ENCODE measurements at regions not wholly inside any gene's neighbourhood (a gene's known extent, or its start where the extent isn't known, plus 50 kb on each side); places are given as distances from the start of the nearest gene placed in this dataset.

DNA sequence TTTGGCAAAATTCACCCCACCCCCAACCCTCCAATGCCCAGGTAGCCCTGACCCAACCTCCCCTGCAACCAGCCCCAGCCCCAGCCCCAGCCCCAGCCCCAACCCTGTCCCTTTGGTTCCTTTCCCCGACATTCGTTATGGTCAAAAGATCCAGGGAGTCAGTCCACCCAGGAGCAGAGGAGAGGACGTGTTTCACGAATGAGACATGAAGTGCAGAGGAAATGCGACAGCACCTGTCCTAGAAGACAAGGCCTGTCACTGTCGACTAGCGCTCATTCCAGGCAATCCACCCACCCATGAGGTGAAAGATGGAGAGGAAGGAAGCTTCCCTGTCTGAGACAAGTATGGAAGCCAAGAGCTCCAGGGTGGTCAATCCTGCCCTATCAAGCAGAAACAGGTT is 485.0 kb downstream of the SPATA31A7 start:
- no peaks in the 10 kb centered on the region for H3K79me2 ChIP-seq (replicated peaks; ENCODE audit: insufficient read depth)
- no peaks in the 10 kb centered on the region for H3F3A ChIP-seq (replicated peaks; ENCODE audit: low read depth)
- Mint-ChIP-seq H3K36me3 (ENCODE audit: low read depth) (peaks cover 34% of the 10 kb centered on the region), H3K9me3 (peaks cover 88% of the 10 kb centered on the region), H3K27me3 (ENCODE audit: insufficient read depth, low read depth, poor library complexity) (peaks cover 5% of the 10 kb centered on the region), H3K4me1 (no peaks in the 10 kb centered on the region), H3K27ac (no peak overlapping the region), H3K4me3 (no peak overlapping the region)
- no peak overlapping the region for H3K4me3 ChIP-seq
- DNase-seq (ENCODE audit: low spot score): no peak
- no peak overlapping the region for H3K4me2 ChIP-seq
- H3K4me1 ChIP-seq (ENCODE audit: insufficient read depth): no peaks in the 10 kb centered on the region
- H3K27me3 ChIP-seq (ENCODE audit: insufficient read depth): no peaks in the 10 kb centered on the region
- no peak for ATAC-seq
- no peaks in the 10 kb centered on the region for H3K9me2 ChIP-seq (ENCODE audit: insufficient read depth)
- TF ChIP-seq ZNF114 (CRISPR knock-in tag; IDR thresholded peaks at IDR 0.05): no peak
- TF ChIP-seq ZNF331 (CRISPR knock-in tag; IDR thresholded peaks at IDR 0.05; ENCODE audit: low read depth): no peak
- no peak for TF ChIP-seq EZH2phosphoT487 (IDR thresholded peaks at IDR 0.05; ENCODE audit: unreplicated experiment)
- TF ChIP-seq CREB1 (CRISPR knock-in tag; IDR thresholded peaks at IDR 0.05; ENCODE audit: low read depth): no peak
- no peak for TF ChIP-seq JUNB (IDR thresholded peaks at IDR 0.05; ENCODE audit: unreplicated experiment)
- no peak for TF ChIP-seq NANOG (IDR thresholded peaks at IDR 0.05; ENCODE audit: borderline replicate concordance)
- TF ChIP-seq, protein P1, sequence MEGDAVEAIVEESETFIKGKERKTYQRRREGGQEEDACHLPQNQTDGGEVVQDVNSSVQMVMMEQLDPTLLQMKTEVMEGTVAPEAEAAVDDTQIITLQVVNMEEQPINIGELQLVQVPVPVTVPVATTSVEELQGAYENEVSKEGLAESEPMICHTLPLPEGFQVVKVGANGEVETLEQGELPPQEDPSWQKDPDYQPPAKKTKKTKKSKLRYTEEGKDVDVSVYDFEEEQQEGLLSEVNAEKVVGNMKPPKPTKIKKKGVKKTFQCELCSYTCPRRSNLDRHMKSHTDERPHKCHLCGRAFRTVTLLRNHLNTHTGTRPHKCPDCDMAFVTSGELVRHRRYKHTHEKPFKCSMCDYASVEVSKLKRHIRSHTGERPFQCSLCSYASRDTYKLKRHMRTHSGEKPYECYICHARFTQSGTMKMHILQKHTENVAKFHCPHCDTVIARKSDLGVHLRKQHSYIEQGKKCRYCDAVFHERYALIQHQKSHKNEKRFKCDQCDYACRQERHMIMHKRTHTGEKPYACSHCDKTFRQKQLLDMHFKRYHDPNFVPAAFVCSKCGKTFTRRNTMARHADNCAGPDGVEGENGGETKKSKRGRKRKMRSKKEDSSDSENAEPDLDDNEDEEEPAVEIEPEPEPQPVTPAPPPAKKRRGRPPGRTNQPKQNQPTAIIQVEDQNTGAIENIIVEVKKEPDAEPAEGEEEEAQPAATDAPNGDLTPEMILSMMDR (conservative IDR thresholded peaks at IDR 0.05; ENCODE audit: low read depth in 2 of 2): no peak
- TF ChIP-seq, protein P2, sequence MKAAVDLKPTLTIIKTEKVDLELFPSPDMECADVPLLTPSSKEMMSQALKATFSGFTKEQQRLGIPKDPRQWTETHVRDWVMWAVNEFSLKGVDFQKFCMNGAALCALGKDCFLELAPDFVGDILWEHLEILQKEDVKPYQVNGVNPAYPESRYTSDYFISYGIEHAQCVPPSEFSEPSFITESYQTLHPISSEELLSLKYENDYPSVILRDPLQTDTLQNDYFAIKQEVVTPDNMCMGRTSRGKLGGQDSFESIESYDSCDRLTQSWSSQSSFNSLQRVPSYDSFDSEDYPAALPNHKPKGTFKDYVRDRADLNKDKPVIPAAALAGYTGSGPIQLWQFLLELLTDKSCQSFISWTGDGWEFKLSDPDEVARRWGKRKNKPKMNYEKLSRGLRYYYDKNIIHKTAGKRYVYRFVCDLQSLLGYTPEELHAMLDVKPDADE (IDR thresholded peaks at IDR 0.05): no peak
- TF ChIP-seq POLR2AphosphoS5 (IDR thresholded peaks at IDR 0.05; ENCODE audit: low read depth): no peak
- no peak for TF ChIP-seq ZNF462 (CRISPR knock-in tag; IDR thresholded peaks at IDR 0.05)
- no peak for TF ChIP-seq REST (IDR thresholded peaks at IDR 0.05; ENCODE audit: unreplicated experiment)
- no peak for TF ChIP-seq EZH2 (IDR thresholded peaks at IDR 0.05; ENCODE audit: low read depth, unreplicated experiment)
- TF ChIP-seq STAT1 (IDR thresholded peaks at IDR 0.05; ENCODE audit: unreplicated experiment): no peak
- peaks cover 7% of the 10 kb centered on the region; the same call in 1 of the 2 replicates for H3K36me3 ChIP-seq (ENCODE audit: insufficient read depth)
- H4K20me1 ChIP-seq (replicated peaks; ENCODE audit: insufficient read depth): no peaks in the 10 kb centered on the region
- H3K27ac ChIP-seq (ENCODE audit: low read depth): no peak overlapping the region
- no peak overlapping the region for H2AFZ ChIP-seq

All from GM23338 (cell line).